ENCODE measurements at regions not wholly inside any gene's neighbourhood (a gene's known extent, or its start where the extent isn't known, plus 50 kb on each side); places are given as distances from the start of the nearest gene placed in this dataset.

GRCh38 chr2:121038431-121038830, 246.6 kb downstream of the TFCP2L1 start:
- no peak overlapping the region for H3K4me2 ChIP-seq (ENCODE audit: low read length)
- Mint-ChIP-seq H3K4me1 (ENCODE audit: low read depth, unreplicated experiment) (no peaks in the 10 kb centered on the region), H3K4me3 (ENCODE audit: unreplicated experiment) (no peak overlapping the region), H3K36me3 (ENCODE audit: low read depth, unreplicated experiment) (peaks cover 2% of the 10 kb centered on the region), H3K27ac (ENCODE audit: unreplicated experiment) (no peak overlapping the region), H3K27me3 (ENCODE audit: low read depth, unreplicated experiment) (peaks cover 49% of the 10 kb centered on the region), H3K9me3 (ENCODE audit: unreplicated experiment) (peaks cover 1% of the 10 kb centered on the region)
- no peak overlapping the region for H3K27ac ChIP-seq (ENCODE audit: low read depth, low read length)
- no peaks in the 10 kb centered on the region for H3K79me2 ChIP-seq (ENCODE audit: insufficient read depth, low read length)
- H3K36me3 ChIP-seq (ENCODE audit: insufficient read depth, low read length): no peaks in the 10 kb centered on the region
- FAIRE-seq: no peak
- no peak overlapping the region for H3K9ac ChIP-seq (ENCODE audit: low read length)
- TF ChIP-seq, protein P1, sequence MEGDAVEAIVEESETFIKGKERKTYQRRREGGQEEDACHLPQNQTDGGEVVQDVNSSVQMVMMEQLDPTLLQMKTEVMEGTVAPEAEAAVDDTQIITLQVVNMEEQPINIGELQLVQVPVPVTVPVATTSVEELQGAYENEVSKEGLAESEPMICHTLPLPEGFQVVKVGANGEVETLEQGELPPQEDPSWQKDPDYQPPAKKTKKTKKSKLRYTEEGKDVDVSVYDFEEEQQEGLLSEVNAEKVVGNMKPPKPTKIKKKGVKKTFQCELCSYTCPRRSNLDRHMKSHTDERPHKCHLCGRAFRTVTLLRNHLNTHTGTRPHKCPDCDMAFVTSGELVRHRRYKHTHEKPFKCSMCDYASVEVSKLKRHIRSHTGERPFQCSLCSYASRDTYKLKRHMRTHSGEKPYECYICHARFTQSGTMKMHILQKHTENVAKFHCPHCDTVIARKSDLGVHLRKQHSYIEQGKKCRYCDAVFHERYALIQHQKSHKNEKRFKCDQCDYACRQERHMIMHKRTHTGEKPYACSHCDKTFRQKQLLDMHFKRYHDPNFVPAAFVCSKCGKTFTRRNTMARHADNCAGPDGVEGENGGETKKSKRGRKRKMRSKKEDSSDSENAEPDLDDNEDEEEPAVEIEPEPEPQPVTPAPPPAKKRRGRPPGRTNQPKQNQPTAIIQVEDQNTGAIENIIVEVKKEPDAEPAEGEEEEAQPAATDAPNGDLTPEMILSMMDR (IDR thresholded peaks at IDR 0.05; ENCODE audit: insufficient read depth, low read depth, low read length): no peak
- TF ChIP-seq EZH2 (IDR thresholded peaks at IDR 0.05; ENCODE audit: insufficient read depth, low read length): no peak
- H2AFZ ChIP-seq (ENCODE audit: low read depth, low read length): no peak overlapping the region
- H3K9me3 ChIP-seq (ENCODE audit: insufficient read depth, low read depth, low read length): no peaks in the 10 kb centered on the region
- no peaks in the 10 kb centered on the region for H3K4me1 ChIP-seq (ENCODE audit: insufficient read depth, low read length)
- peaks cover 34% of the 10 kb centered on the region for H3K27me3 ChIP-seq (ENCODE audit: insufficient read depth, low read length)
- H3K4me3 ChIP-seq (ENCODE audit: insufficient read depth, low read depth, low read length): no peak overlapping the region
- DNase-seq (ENCODE audit: low read depth): no peak
- no peaks in the 10 kb centered on the region for H4K20me1 ChIP-seq (ENCODE audit: insufficient read depth, low read length)

DNA sequence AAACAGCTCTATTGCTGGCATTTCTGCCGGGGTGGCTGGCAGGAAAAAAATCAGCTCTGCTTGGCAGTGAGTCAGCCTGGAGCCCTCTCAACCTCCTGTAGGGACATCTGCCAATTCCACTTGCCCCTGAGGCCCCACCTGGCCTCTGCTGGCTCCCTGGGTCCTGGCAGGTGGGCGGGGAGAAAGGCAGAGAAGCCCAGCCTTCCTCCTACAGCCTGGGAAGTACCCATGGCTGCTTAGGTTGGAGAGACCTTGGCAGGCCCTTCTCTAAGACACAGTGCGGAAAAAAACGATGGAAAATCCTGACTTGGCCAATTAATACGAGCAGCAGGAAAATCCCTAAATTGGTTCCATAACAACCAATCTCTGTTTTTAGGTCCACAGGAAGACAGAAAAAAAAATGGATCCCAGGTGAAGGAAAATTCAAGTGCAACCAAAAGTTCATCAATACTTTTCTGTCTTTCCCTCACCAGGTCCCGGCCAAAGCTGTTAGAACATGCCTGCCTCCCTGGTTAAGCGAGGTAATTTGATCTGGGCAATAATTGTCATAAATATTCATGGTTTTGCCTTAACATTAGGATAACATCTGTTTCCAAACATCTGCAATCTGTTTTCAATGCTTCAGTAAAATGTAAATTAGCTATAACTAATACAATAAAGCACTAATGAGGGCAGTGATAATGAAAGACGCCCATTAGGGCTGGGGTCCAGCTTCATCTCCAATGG, 245.9 kb downstream of the TFCP2L1 start:
- Mint-ChIP-seq H3K27ac (ENCODE audit: unreplicated experiment) (no peak overlapping the region), H3K4me1 (ENCODE audit: low read depth, unreplicated experiment) (no peaks in the 10 kb centered on the region), H3K27me3 (ENCODE audit: low read depth, unreplicated experiment) (peaks cover 49% of the 10 kb centered on the region), H3K4me3 (ENCODE audit: unreplicated experiment) (no peak overlapping the region), H3K36me3 (ENCODE audit: low read depth, unreplicated experiment) (peaks cover 2% of the 10 kb centered on the region), H3K9me3 (ENCODE audit: unreplicated experiment) (peaks cover 3% of the 10 kb centered on the region)
- Histone ChIP-seq H3K27me3 (ENCODE audit: insufficient read depth, low read length) (peaks cover 28% of the 10 kb centered on the region), H3K4me2 (ENCODE audit: low read length) (no peak overlapping the region), H3K27ac (ENCODE audit: low read depth, low read length) (no peak overlapping the region), H3K9me3 (ENCODE audit: insufficient read depth, low read depth, low read length) (no peaks in the 10 kb centered on the region), H3K4me1 (ENCODE audit: insufficient read depth, low read length) (no peaks in the 10 kb centered on the region), H2AFZ (ENCODE audit: low read depth, low read length) (no peak overlapping the region), H3K79me2 (ENCODE audit: insufficient read depth, low read length) (no peaks in the 10 kb centered on the region), H3K36me3 (ENCODE audit: insufficient read depth, low read length) (no peaks in the 10 kb centered on the region), H3K9ac (ENCODE audit: low read length) (no peak overlapping the region), H3K4me3 (ENCODE audit: insufficient read depth, low read depth, low read length) (no peak overlapping the region), H4K20me1 (ENCODE audit: insufficient read depth, low read length) (no peaks in the 10 kb centered on the region)
- TF ChIP-seq EZH2 (IDR thresholded peaks at IDR 0.05; ENCODE audit: insufficient read depth, low read length): no peak
- TF ChIP-seq, protein P1 (IDR thresholded peaks at IDR 0.05; ENCODE audit: insufficient read depth, low read depth, low read length): no peak
- DNase-seq (ENCODE audit: low read depth) (no peak), FAIRE-seq (no peak)

GRCh38 chr2:121039679-121040078, 245.3 kb downstream of the TFCP2L1 start:
- H3K4me3 ChIP-seq (ENCODE audit: insufficient read depth, low read depth, low read length): no peak overlapping the region
- H3K27ac ChIP-seq (ENCODE audit: low read depth, low read length): no peak overlapping the region
- Mint-ChIP-seq H3K27me3 (ENCODE audit: low read depth, unreplicated experiment) (peaks cover 48% of the 10 kb centered on the region), H3K9me3 (ENCODE audit: unreplicated experiment) (peaks cover 3% of the 10 kb centered on the region), H3K36me3 (ENCODE audit: low read depth, unreplicated experiment) (peaks cover 2% of the 10 kb centered on the region), H3K4me3 (ENCODE audit: unreplicated experiment) (no peak overlapping the region), H3K4me1 (ENCODE audit: low read depth, unreplicated experiment) (no peaks in the 10 kb centered on the region), H3K27ac (ENCODE audit: unreplicated experiment) (no peak overlapping the region)
- no peak overlapping the region for H3K9ac ChIP-seq (ENCODE audit: low read length)
- TF ChIP-seq, protein P1 (IDR thresholded peaks at IDR 0.05; ENCODE audit: insufficient read depth, low read depth, low read length): no peak
- no peak for TF ChIP-seq EZH2 (IDR thresholded peaks at IDR 0.05; ENCODE audit: insufficient read depth, low read length)
- no peak overlapping the region for H2AFZ ChIP-seq (ENCODE audit: low read depth, low read length)
- no peaks in the 10 kb centered on the region for H3K9me3 ChIP-seq (ENCODE audit: insufficient read depth, low read depth, low read length)
- H4K20me1 ChIP-seq (ENCODE audit: insufficient read depth, low read length): no peaks in the 10 kb centered on the region
- no peaks in the 10 kb centered on the region for H3K4me1 ChIP-seq (ENCODE audit: insufficient read depth, low read length)
- DNase-seq (ENCODE audit: low read depth): no peak
- H3K36me3 ChIP-seq (ENCODE audit: insufficient read depth, low read length): no peaks in the 10 kb centered on the region
- peaks cover 25% of the 10 kb centered on the region for H3K27me3 ChIP-seq (ENCODE audit: insufficient read depth, low read length)
- H3K79me2 ChIP-seq (ENCODE audit: insufficient read depth, low read length): no peaks in the 10 kb centered on the region
- no peak for FAIRE-seq
- H3K4me2 ChIP-seq (ENCODE audit: low read length): no peak overlapping the region
